ENCODE measurements at regions not wholly inside any gene's neighbourhood (a gene's known extent, or its start where the extent isn't known, plus 50 kb on each side); places are given as distances from the start of the nearest gene placed in this dataset.
"Not testable (repeated sequence)": the region's sequence is repeated elsewhere in the genome, so short reads cannot be mapped to it uniquely, and the experiment has no call there.

DNA sequence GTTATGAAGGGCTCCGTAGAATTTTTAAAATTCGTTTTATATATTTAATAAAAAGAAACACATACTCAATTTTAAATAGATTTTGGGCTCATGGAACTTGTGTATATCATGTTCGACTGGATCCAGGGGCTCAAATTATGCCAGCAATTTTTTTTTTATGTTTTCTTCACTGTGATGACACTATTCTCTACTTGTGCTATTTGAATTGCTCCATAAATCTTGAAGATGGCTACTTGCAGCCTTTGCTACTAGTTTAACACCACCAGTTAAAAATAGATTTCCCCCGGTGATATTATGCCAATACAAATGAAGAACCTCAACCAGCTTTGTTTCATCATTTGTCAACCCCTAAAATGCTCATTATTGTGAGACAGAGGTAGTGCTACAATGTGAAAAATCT, 933.2 kb downstream of the IPMK start:
- H3K4me1 ChIP-seq (ENCODE audit: insufficient read depth, low read length): no peaks in the 10 kb centered on the region
- no peaks in the 10 kb centered on the region for H3K27me3 ChIP-seq (ENCODE audit: insufficient read depth, low read length)
- H3K4me3 ChIP-seq (ENCODE audit: low read length): no peak overlapping the region
- no peaks in the 10 kb centered on the region for H3K36me3 ChIP-seq (ENCODE audit: insufficient read depth, low read length)
- no peak overlapping the region for H3K9ac ChIP-seq (ENCODE audit: low read depth, low read length)
- 100% methylated on average over 2 of the region's 4 CpGs for WGBS
- H3K9me3 ChIP-seq (ENCODE audit: insufficient read depth, low read depth, low read length): no peaks in the 10 kb centered on the region
- H3K27ac ChIP-seq (ENCODE audit: low read depth, low read length): no peak overlapping the region

DNA sequence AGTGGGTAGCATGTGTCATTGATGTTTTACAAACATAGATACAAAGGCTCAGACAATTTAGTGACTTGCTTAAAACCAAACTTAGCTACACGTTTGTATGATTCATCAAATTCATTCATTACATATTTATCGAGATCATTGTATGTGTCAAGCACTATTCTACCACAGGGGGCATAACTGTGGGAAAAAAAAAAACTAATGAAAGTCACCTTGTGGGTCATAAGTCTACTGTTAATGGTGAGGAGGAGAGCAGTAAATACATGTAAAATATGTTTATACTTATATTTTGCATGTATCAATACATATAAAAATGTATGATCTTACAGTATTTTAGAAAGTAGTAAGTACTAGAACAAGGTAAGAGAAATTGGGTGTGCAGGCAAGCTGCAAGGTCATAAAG, 933.8 kb downstream of the IPMK start:
- H3K27ac ChIP-seq (ENCODE audit: low read depth, low read length): no peak overlapping the region
- WGBS: 89% methylated on average over 2 of the region's 2 CpGs

GRCh38 chr10:57321400-57321854, 946.3 kb downstream of the IPMK start:
- not testable (repeated sequence) for H3K27me3 ChIP-seq (ENCODE audit: insufficient read depth, low read length); H3K4me1 ChIP-seq (ENCODE audit: insufficient read depth, low read length); H3K27ac ChIP-seq (ENCODE audit: low read depth, low read length); H3K36me3 ChIP-seq (ENCODE audit: insufficient read depth, low read length); H3K4me3 ChIP-seq (ENCODE audit: low read length); H3K9ac ChIP-seq (ENCODE audit: low read depth, low read length); H3K9me3 ChIP-seq (ENCODE audit: insufficient read depth, low read depth, low read length)
- WGBS: 95% methylated on average over 29 of the region's 29 CpGs

More for the DNA sequence above, 933.8 kb downstream of the IPMK start:
- no peak overlapping the region for H3K9ac ChIP-seq (ENCODE audit: low read depth, low read length)
- no peak overlapping the region for H3K4me3 ChIP-seq (ENCODE audit: low read length)
- H3K27me3 ChIP-seq (ENCODE audit: insufficient read depth, low read length): no peaks in the 10 kb centered on the region
- no peaks in the 10 kb centered on the region for H3K4me1 ChIP-seq (ENCODE audit: insufficient read depth, low read length)
- no peaks in the 10 kb centered on the region for H3K9me3 ChIP-seq (ENCODE audit: insufficient read depth, low read depth, low read length)
- H3K36me3 ChIP-seq (ENCODE audit: insufficient read depth, low read length): no peaks in the 10 kb centered on the region

GRCh38 chr10:57320416-57320815, 947.3 kb downstream of the IPMK start:
- Histone ChIP-seq H3K9me3 (ENCODE audit: insufficient read depth, low read depth, low read length) (no peaks in the 10 kb centered on the region), H3K4me3 (ENCODE audit: low read length) (no peak overlapping the region), H3K27me3 (ENCODE audit: insufficient read depth, low read length) (no peaks in the 10 kb centered on the region), H3K27ac (ENCODE audit: low read depth, low read length) (no peak overlapping the region), H3K4me1 (ENCODE audit: insufficient read depth, low read length) (no peaks in the 10 kb centered on the region; the same call in 1 of the 2 replicates), H3K9ac (ENCODE audit: low read depth, low read length) (no peak overlapping the region), H3K36me3 (ENCODE audit: insufficient read depth, low read length) (no peaks in the 10 kb centered on the region)
- 64% methylated on average over 3 of the region's 3 CpGs for WGBS

DNA sequence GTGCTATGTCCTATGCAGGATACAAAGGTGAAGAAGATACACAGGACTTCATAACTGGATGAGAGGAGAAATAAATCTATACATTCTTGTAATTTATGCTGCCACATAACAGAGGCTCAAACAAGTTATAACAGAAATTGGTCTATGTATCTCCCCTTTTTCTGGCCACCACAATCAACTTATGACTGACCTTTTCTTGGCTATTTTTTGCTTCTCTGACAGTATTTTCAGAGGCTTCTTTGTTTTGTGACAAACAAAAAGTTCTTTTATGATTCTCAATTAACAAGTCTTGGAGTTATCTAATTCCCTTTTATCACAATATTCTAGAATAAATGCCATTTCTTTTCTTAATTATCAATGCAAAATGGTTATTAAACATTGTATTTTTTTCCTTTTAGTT, 953.0 kb upstream of the ZWINT start:
- H3K27ac ChIP-seq (ENCODE audit: low read depth, low read length): no peak overlapping the region
- no peaks in the 10 kb centered on the region for H3K4me1 ChIP-seq (ENCODE audit: insufficient read depth, low read length)
- H3K9ac ChIP-seq (ENCODE audit: low read depth, low read length): no peak overlapping the region
- H3K36me3 ChIP-seq (ENCODE audit: insufficient read depth, low read length): no peaks in the 10 kb centered on the region
- no peaks in the 10 kb centered on the region for H3K27me3 ChIP-seq (ENCODE audit: insufficient read depth, low read length)
- no peaks in the 10 kb centered on the region for H3K9me3 ChIP-seq (ENCODE audit: insufficient read depth, low read depth, low read length)
- H3K4me3 ChIP-seq (ENCODE audit: low read length): no peak overlapping the region

DNA sequence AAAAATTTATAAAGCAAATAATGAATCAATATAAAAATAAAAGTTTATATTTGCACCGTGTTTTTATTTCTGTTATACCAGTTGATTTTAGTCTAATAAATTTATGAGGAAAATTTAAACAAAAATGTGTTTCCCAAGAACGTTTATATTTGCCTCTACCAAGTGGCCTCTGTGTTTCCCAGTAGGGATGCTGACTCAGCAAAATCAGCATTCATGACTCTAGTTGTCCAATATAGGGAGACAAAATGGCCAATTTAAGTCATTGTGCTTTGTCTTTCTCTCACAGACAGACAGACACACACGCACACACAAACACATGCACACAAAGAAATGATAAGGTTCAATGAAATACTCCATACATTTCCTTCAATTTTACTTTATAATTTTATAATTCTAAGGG, 942.5 kb upstream of the ZWINT start:
- no peaks in the 10 kb centered on the region for H3K9me3 ChIP-seq (ENCODE audit: insufficient read depth, low read depth, low read length)
- no peaks in the 10 kb centered on the region for H3K27me3 ChIP-seq (ENCODE audit: insufficient read depth, low read length)
- no peak overlapping the region for H3K9ac ChIP-seq (ENCODE audit: low read depth, low read length)
- 89% methylated on average over 2 of the region's 3 CpGs for WGBS
- H3K36me3 ChIP-seq (ENCODE audit: insufficient read depth, low read length): no peaks in the 10 kb centered on the region
- no peak overlapping the region for H3K27ac ChIP-seq (ENCODE audit: low read depth, low read length)
- H3K4me3 ChIP-seq (ENCODE audit: low read length): no peak overlapping the region
- peaks cover 18% of the 10 kb centered on the region for H3K4me1 ChIP-seq (ENCODE audit: insufficient read depth, low read length)

DNA sequence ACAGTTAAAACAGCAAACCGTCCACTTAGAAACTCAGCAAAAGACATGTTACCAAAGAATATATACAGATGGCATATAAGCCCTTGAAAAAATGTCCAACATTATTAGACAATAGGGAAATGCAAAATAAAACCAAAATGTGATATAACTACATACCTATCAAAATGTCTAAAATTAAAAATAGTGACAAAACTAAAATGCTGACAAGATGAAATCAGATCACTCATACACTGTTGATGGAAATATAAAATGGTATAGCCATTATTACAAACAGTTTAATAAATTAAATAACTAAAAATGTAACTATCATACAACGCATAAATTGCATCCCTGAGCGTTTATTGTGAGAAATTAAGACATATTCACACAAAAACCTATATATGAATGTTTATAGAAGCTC, 939.7 kb upstream of the ZWINT start:
- no peak overlapping the region for H3K4me3 ChIP-seq (ENCODE audit: low read length)
- WGBS: no CpG with 5 or more reads among the region's 3 CpGs
- no peaks in the 10 kb centered on the region for H3K27me3 ChIP-seq (ENCODE audit: insufficient read depth, low read length)
- H3K9ac ChIP-seq (ENCODE audit: low read depth, low read length): no peak overlapping the region
- H3K4me1 ChIP-seq (ENCODE audit: insufficient read depth, low read length): peaks cover 17% of the 10 kb centered on the region
- no peak overlapping the region for H3K27ac ChIP-seq (ENCODE audit: low read depth, low read length)
- H3K9me3 ChIP-seq (ENCODE audit: insufficient read depth, low read depth, low read length): no peaks in the 10 kb centered on the region
- no peaks in the 10 kb centered on the region for H3K36me3 ChIP-seq (ENCODE audit: insufficient read depth, low read length)

- WGBS: 97% methylated on average over 1 of the region's 1 CpG
- Histone ChIP-seq H3K27me3 (ENCODE audit: insufficient read depth, low read length) (no peaks in the 10 kb centered on the region), H3K4me1 (ENCODE audit: insufficient read depth, low read length) (no peaks in the 10 kb centered on the region), H3K27ac (ENCODE audit: low read depth, low read length) (no peak overlapping the region), H3K9ac (ENCODE audit: low read depth, low read length) (no peak overlapping the region), H3K4me3 (ENCODE audit: low read length) (no peak overlapping the region), H3K9me3 (ENCODE audit: insufficient read depth, low read depth, low read length) (no peaks in the 10 kb centered on the region), H3K36me3 (ENCODE audit: insufficient read depth, low read length) (no peaks in the 10 kb centered on the region)
Measured at GRCh38 chr10:57294698-57295097, 933.6 kb upstream of the ZWINT start.

- H3K36me3 ChIP-seq (ENCODE audit: insufficient read depth, low read length): no peaks in the 10 kb centered on the region
- no peaks in the 10 kb centered on the region for H3K9me3 ChIP-seq (ENCODE audit: insufficient read depth, low read depth, low read length)
- H3K27me3 ChIP-seq (ENCODE audit: insufficient read depth, low read length): no peaks in the 10 kb centered on the region
- no peak overlapping the region for H3K9ac ChIP-seq (ENCODE audit: low read depth, low read length)
- no peak overlapping the region for H3K27ac ChIP-seq (ENCODE audit: low read depth, low read length)
- no peak overlapping the region for H3K4me3 ChIP-seq (ENCODE audit: low read length)
- H3K4me1 ChIP-seq (ENCODE audit: insufficient read depth, low read length): no peaks in the 10 kb centered on the region
Measured at GRCh38 chr10:57288754-57289153, 927.7 kb upstream of the ZWINT start.

DNA sequence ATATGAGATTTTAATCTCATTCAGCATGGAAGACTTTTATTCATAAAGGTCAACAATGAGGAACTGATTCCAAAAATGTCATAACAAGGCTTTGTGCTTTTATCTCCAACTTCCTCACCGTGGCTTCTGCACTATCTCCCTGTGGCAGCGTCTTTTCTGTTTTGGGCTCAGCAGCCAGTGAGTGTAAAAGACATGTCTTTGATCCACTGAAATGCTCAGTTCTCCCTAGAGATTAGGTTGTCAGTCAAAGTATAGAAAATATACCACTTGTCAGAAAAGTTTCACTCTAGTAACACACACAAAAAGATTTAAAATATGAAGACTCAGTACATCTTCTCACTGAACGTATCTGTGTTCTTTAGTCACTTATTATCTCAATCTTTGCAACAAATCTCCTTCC, 901.8 kb upstream of the ZWINT start:
- no peak overlapping the region for H3K9ac ChIP-seq (ENCODE audit: low read depth, low read length)
- no peaks in the 10 kb centered on the region for H3K27me3 ChIP-seq (ENCODE audit: insufficient read depth, low read length)
- peaks cover 4% of the 10 kb centered on the region; the same call in 1 of the 2 replicates for H3K4me1 ChIP-seq (ENCODE audit: insufficient read depth, low read length)
- no peaks in the 10 kb centered on the region for H3K36me3 ChIP-seq (ENCODE audit: insufficient read depth, low read length)
- no peak overlapping the region for H3K4me3 ChIP-seq (ENCODE audit: low read length)
- WGBS: 92% methylated on average over 3 of the region's 3 CpGs
- no peaks in the 10 kb centered on the region for H3K9me3 ChIP-seq (ENCODE audit: insufficient read depth, low read depth, low read length)
- H3K27ac ChIP-seq (ENCODE audit: low read depth, low read length): no peak overlapping the region

DNA sequence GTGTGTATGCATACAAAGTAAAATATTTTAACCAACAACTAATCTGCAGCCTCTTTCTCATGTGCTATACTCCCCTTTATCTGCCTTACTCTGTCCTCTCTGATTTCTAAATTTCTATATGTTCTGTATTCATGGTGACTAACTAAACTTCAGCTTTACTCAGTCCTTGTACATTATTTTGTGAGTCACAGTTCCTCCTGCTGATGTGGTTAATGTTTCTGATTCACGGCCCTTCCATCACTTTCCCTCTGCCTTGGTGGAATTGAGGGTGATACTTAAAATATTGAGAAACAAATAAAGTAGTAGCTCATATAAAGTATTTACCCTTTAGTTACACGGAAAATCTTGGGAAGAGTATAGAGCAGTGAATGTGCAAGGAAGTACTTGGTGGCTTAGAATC, 899.1 kb upstream of the ZWINT start:
- WGBS: 100% methylated on average over 1 of the region's 2 CpGs
- H3K36me3 ChIP-seq (ENCODE audit: insufficient read depth, low read length): no peaks in the 10 kb centered on the region
- no peak overlapping the region for H3K27ac ChIP-seq (ENCODE audit: low read depth, low read length)
- no peaks in the 10 kb centered on the region for H3K9me3 ChIP-seq (ENCODE audit: insufficient read depth, low read depth, low read length)
- no peak overlapping the region for H3K9ac ChIP-seq (ENCODE audit: low read depth, low read length)
- H3K4me3 ChIP-seq (ENCODE audit: low read length): no peak overlapping the region
- peaks cover 4% of the 10 kb centered on the region; the same call in 1 of the 2 replicates for H3K4me1 ChIP-seq (ENCODE audit: insufficient read depth, low read length)
- no peaks in the 10 kb centered on the region for H3K27me3 ChIP-seq (ENCODE audit: insufficient read depth, low read length)

DNA sequence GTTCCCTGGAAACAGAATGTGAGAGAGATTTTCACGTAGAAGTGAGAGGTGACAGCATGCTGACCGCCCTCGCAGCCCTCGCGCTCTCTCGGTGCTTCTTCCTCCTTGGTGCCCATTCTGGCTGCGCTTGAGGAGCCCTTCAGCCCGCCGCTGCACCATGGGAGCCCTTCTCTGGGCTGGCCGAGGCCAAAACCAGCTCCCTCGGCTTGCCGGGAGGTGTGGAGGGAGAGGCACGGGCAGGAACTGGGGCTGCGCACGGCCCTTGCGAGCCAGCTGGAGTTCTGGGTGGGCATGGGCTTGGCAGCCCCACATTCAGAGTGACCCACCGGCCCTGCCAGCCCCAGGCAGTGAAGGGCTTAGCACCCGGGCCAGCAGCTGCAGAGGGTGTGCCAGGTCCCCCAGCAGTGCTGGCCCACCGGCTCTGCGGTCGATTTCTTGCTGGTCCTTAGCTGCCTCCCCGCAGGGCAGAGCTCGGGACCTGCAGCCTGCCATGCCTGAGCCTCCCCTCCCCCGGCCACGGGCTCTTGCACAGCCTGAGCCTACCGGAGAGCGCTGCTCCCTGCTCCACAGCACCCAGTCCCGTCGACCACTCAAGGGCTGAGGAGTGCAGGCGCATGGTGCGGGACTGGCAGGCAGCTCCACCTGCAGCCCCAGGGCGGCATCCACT, 888.7 kb upstream of the ZWINT start:
- 94% methylated on average over 32 of the region's 32 CpGs for WGBS
- Histone ChIP-seq H3K36me3 (ENCODE audit: insufficient read depth, low read length) (no peaks in the 10 kb centered on the region), H3K27ac (ENCODE audit: low read depth, low read length) (no peak overlapping the region), H3K27me3 (ENCODE audit: insufficient read depth, low read length) (no peaks in the 10 kb centered on the region), H3K4me1 (ENCODE audit: insufficient read depth, low read length) (no peaks in the 10 kb centered on the region), H3K4me3 (ENCODE audit: low read length) (no peak overlapping the region), H3K9ac (ENCODE audit: low read depth, low read length) (no peak overlapping the region), H3K9me3 (ENCODE audit: insufficient read depth, low read depth, low read length) (no peaks in the 10 kb centered on the region)
